HCT116 (cell line): ENCODE measurements at regions not wholly inside any gene's neighbourhood (a gene's known extent, or its start where the extent isn't known, plus 50 kb on each side); places are given as distances from the start of the nearest gene placed in this dataset.

ENCODE experiments used
- EGR1 ChIP-seq: IDR thresholded peaks from 2 replicates; pipeline ENCODE4 v1.6.1; 2012; ENCODE audit warnings: low read depth
- EZH2 ChIP-seq: fragments of 200-600 bp; sonication (generic); IDR thresholded peaks from 2 replicates; pipeline ENCODE4 v1.6.1; 2017; ENCODE audit warnings: antibody characterized with exemption, mixed run types
- POLR2AphosphoS5 ChIP-seq: IDR thresholded peaks from 2 replicates; pipeline ENCODE4 v1.6.1; 2011; ENCODE audit warnings: mild to moderate bottlenecking, low read depth, low read length, moderate library complexity
- SIN3A ChIP-seq: IDR thresholded peaks from 2 replicates; pipeline ENCODE4 v1.6.1; 2012; ENCODE audit warnings: low read depth
- ZFX ChIP-seq: fragments of 450-650 bp; IDR thresholded peaks from 2 replicates; pipeline ENCODE4 v1.6.1; 2017
- ZNF274 ChIP-seq: fragments of 200-500 bp; sonication (Bioruptor generic); IDR thresholded peaks from 2 replicates; pipeline ENCODE4 v1.6.1; 2014; ENCODE audit warnings: mild to moderate bottlenecking, low read depth, low read length, inconsistent platforms
- TF ChIP-seq, protein P1 (sequence below): IDR thresholded peaks from 2 replicates; pipeline ENCODE4 v1.6.1; 2011; ENCODE audit warnings: mild to moderate bottlenecking, low read length, moderate library complexity; ENCODE audit not compliant: insufficient replicate concordance; ENCODE audit errors: extremely low read depth
- TF ChIP-seq, protein P2 (sequence below), 3 experiments: fragments of 200-600 bp in 1 of 3; sonication (generic) in 1 of 3; IDR thresholded peaks in 2 of 3; conservative IDR thresholded peaks in 1 of 3; 2 replicates each; pipeline ENCODE4 v1.5.1; 2012 to 2017; ENCODE audit warnings: low read depth in 2 of 3, low read length in 2 of 3, antibody characterized with exemption in 1 of 3, borderline replicate concordance in 1 of 3, control low read depth in 1 of 3, mild to moderate bottlenecking in 1 of 3, mixed read lengths in 1 of 3, mixed run types in 1 of 3, moderate library complexity in 1 of 3; ENCODE audit not compliant: insufficient read depth in 1 of 3
- TF ChIP-seq, protein P3 (sequence below): IDR thresholded peaks from 2 replicates; pipeline ENCODE4 v1.6.1; 2012

DNA sequence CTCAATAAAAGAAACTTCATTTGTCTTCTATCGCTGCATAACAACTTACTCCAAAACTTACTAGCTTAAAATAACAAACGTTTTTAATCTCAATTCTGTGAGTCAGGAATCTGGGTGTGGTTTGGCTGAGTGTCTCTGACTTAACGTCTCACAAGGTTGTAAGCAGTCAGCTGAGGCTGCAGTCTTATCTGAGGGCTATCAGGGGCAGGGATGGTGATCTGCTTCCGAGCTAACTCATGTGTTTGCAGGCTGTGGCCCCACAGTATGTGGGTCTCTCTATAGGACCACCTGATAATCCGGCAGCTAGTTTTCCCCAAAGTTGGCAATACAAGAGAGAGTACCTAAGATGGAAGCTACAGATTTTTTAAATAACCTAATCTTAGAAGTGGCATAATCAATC is 234.2 kb upstream of the FGGY start:
- TF ChIP-seq, protein P1, sequence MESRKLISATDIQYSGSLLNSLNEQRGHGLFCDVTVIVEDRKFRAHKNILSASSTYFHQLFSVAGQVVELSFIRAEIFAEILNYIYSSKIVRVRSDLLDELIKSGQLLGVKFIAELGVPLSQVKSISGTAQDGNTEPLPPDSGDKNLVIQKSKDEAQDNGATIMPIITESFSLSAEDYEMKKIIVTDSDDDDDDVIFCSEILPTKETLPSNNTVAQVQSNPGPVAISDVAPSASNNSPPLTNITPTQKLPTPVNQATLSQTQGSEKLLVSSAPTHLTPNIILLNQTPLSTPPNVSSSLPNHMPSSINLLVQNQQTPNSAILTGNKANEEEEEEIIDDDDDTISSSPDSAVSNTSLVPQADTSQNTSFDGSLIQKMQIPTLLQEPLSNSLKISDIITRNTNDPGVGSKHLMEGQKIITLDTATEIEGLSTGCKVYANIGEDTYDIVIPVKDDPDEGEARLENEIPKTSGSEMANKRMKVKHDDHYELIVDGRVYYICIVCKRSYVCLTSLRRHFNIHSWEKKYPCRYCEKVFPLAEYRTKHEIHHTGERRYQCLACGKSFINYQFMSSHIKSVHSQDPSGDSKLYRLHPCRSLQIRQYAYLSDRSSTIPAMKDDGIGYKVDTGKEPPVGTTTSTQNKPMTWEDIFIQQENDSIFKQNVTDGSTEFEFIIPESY: no peak
- TF ChIP-seq ZFX (no peak), ZNF274 (no peak), POLR2AphosphoS5 (no peak), EZH2 (no peak), SIN3A (no peak), EGR1 (no peak)
- TF ChIP-seq, protein P2, sequence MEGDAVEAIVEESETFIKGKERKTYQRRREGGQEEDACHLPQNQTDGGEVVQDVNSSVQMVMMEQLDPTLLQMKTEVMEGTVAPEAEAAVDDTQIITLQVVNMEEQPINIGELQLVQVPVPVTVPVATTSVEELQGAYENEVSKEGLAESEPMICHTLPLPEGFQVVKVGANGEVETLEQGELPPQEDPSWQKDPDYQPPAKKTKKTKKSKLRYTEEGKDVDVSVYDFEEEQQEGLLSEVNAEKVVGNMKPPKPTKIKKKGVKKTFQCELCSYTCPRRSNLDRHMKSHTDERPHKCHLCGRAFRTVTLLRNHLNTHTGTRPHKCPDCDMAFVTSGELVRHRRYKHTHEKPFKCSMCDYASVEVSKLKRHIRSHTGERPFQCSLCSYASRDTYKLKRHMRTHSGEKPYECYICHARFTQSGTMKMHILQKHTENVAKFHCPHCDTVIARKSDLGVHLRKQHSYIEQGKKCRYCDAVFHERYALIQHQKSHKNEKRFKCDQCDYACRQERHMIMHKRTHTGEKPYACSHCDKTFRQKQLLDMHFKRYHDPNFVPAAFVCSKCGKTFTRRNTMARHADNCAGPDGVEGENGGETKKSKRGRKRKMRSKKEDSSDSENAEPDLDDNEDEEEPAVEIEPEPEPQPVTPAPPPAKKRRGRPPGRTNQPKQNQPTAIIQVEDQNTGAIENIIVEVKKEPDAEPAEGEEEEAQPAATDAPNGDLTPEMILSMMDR (IDR thresholded peaks at IDR 0.05 in 2 of 3, conservative IDR thresholded peaks at IDR 0.05 in 1 of 3; ENCODE audit: borderline replicate concordance in 1 of 3, insufficient read depth in 1 of 3, low read depth in 2 of 3, low read length in 2 of 3): no peak
- TF ChIP-seq, protein P3, sequence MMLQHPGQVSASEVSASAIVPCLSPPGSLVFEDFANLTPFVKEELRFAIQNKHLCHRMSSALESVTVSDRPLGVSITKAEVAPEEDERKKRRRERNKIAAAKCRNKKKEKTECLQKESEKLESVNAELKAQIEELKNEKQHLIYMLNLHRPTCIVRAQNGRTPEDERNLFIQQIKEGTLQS: no peak
